Caco-2 (cell line): ENCODE measurements at regions not wholly inside any gene's neighbourhood (a gene's known extent, or its start where the extent isn't known, plus 50 kb on each side); places are given as distances from the start of the nearest gene placed in this dataset.

Source experiments
- BruUV-seq: library from RNA; stranded (reverse); fragments of 400-500 nt; replicated peaks from 2 replicates; lab custom pipeline; 2021; lab: Mats Ljungman, UMichigan
- CTCF ChIA-PET: fragments of 300-600 bp; sonication (Branson Sonifier 250); formaldehyde crosslinking; loops from one replicate; lab custom pipeline; 2022; ENCODE audit warnings: antibody characterized with exemption; lab: Charles Lee
- POLR2A ChIA-PET: fragments of 300-600 bp; sonication (Branson Sonifier 250); formaldehyde crosslinking; loops from one replicate; lab custom pipeline; 2022; ENCODE audit warnings: antibody characterized with exemption; lab: Charles Lee
- DNase-seq, 2 experiments: peaks; one replicate each; pipeline versions ENCODE4 v3.0.0 to v3.0.0-alpha.2; 2020 to 2022
- H3K27me3 ChIP-seq: replicated peaks from 2 replicates; pipeline ENCODE4 v1.6.0; 2011; ENCODE audit warnings: low read length; ENCODE audit not compliant: control insufficient read depth, insufficient read depth
- H3K36me3 ChIP-seq: 2 replicates; pipeline ENCODE4 v1.5.1; 2011; ENCODE audit warnings: low read length; ENCODE audit not compliant: control insufficient read depth, insufficient read depth
- H3K4me1 ChIP-seq: fragments of 250-450 bp; sonication (Bioruptor Pico); 2 replicates; pipeline ENCODE4 v1.5.1; 2020; ENCODE audit warnings: mild to moderate bottlenecking
- H3K4me3 ChIP-seq: 2 replicates; pipeline ENCODE4 v1.5.1; 2011; ENCODE audit warnings: low read depth, mild to moderate bottlenecking, control low read depth, low read length
- H3K9me3 ChIP-seq: fragments of 250-450 bp; sonication (Bioruptor Pico); 2 replicates; pipeline ENCODE4 v1.5.1; 2020; ENCODE audit warnings: mild to moderate bottlenecking, moderate library complexity
- H3K27ac Mint-ChIP-seq: one replicate; pipeline ENCODE4 v1.8.0; 2022; ENCODE audit warnings: mixed read lengths; ENCODE audit not compliant: unreplicated experiment
- H3K27me3 Mint-ChIP-seq: one replicate; pipeline ENCODE4 v1.8.0; 2022; ENCODE audit warnings: mixed read lengths; ENCODE audit not compliant: insufficient read depth, unreplicated experiment
- H3K36me3 Mint-ChIP-seq: one replicate; pipeline ENCODE4 v1.8.0; 2022; ENCODE audit warnings: mild to moderate bottlenecking, mixed read lengths; ENCODE audit not compliant: insufficient read depth, unreplicated experiment
- H3K4me1 Mint-ChIP-seq: one replicate; pipeline ENCODE4 v1.8.0; 2022; ENCODE audit warnings: low read depth, mixed read lengths; ENCODE audit not compliant: unreplicated experiment
- H3K4me3 Mint-ChIP-seq: one replicate; pipeline ENCODE4 v1.8.0; 2022; ENCODE audit warnings: mild to moderate bottlenecking, moderate library complexity, mixed read lengths; ENCODE audit not compliant: unreplicated experiment
- H3K9me3 Mint-ChIP-seq: one replicate; pipeline ENCODE4 v1.8.0; 2022; ENCODE audit warnings: mixed read lengths; ENCODE audit not compliant: unreplicated experiment
- intact Hi-C: fragments of 100-400 bp; cut with micrococcal nuclease; formaldehyde crosslinking; loops from one replicate; pipeline ENCODE4 v1.10.0; 2022; ENCODE audit not compliant: unreplicated experiment
- TF ChIP-seq, protein P1 (sequence below), 2 experiments: fragments of 200-600 bp in 1 of 2; IDR thresholded peaks; 1 replicate in 1 of 2; 2 replicates in 1 of 2; pipeline versions ENCODE4 v1.5.1 to v1.8.0; 2011 to 2022; ENCODE audit warnings: antibody characterized with exemption in 1 of 2, control low read depth in 1 of 2, inconsistent platforms in 1 of 2, low read depth in 1 of 2, low read length in 1 of 2, mild to moderate bottlenecking in 1 of 2, moderate library complexity in 1 of 2; ENCODE audit not compliant: insufficient read depth in 1 of 2, severe bottlenecking in 1 of 2, unreplicated experiment in 1 of 2

DNA sequence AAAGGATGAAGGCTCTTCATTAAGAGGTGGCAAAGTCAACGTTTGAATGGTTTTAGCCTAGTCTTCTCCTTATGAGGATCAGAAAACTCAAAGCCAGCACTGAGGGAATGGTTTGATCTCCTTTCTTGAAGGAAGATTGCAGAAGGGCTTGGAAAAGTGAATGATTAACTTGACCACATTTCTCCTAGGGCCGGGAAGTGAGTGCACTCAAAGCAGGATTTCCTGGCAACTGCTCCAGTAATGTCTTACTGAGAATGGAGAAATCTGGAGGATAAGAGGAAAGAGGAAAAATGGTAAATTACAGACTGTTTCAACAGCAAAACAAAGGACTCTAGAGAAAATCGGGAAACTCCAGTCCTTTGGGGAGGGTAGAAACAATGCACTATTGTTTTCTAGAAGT, 189.0 kb upstream of the FOXA2 start:
- no peaks in the 10 kb centered on the region for H3K27me3 Mint-ChIP-seq
- peaks cover 80% of the 10 kb centered on the region for H3K4me1 ChIP-seq
- H3K4me3 ChIP-seq, result no peak overlapping the region
- no peaks in the 10 kb centered on the region for H3K36me3 ChIP-seq
- H3K4me1 Mint-ChIP-seq, result peaks cover 72% of the 10 kb centered on the region
- H3K9me3 Mint-ChIP-seq, result peaks cover 29% of the 10 kb centered on the region
- ChIA-PET POLR2A (no interaction called here), CTCF (no interaction called here)
- intact Hi-C loops, result no loop called here
- H3K36me3 Mint-ChIP-seq, result peaks cover 17% of the 10 kb centered on the region
- H3K4me3 Mint-ChIP-seq, result peak overlapping the region; percentile 39
- peaks cover 18% of the 10 kb centered on the region; the same call in 1 of the 2 replicates for H3K9me3 ChIP-seq
- DNase-seq, result peak in 1 of 2 experiments; percentile 49
- H3K27me3 ChIP-seq, result no peaks in the 10 kb centered on the region
- no TSS peak for BruUV-seq
- peak overlapping the region; percentile 56 for H3K27ac Mint-ChIP-seq
- TF ChIP-seq, protein P1, sequence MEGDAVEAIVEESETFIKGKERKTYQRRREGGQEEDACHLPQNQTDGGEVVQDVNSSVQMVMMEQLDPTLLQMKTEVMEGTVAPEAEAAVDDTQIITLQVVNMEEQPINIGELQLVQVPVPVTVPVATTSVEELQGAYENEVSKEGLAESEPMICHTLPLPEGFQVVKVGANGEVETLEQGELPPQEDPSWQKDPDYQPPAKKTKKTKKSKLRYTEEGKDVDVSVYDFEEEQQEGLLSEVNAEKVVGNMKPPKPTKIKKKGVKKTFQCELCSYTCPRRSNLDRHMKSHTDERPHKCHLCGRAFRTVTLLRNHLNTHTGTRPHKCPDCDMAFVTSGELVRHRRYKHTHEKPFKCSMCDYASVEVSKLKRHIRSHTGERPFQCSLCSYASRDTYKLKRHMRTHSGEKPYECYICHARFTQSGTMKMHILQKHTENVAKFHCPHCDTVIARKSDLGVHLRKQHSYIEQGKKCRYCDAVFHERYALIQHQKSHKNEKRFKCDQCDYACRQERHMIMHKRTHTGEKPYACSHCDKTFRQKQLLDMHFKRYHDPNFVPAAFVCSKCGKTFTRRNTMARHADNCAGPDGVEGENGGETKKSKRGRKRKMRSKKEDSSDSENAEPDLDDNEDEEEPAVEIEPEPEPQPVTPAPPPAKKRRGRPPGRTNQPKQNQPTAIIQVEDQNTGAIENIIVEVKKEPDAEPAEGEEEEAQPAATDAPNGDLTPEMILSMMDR (IDR thresholded peaks at IDR 0.05; ENCODE audit: insufficient read depth in 1 of 2, low read depth in 1 of 2, low read length in 1 of 2, severe bottlenecking in 1 of 2, unreplicated experiment in 1 of 2), result no peak

DNA sequence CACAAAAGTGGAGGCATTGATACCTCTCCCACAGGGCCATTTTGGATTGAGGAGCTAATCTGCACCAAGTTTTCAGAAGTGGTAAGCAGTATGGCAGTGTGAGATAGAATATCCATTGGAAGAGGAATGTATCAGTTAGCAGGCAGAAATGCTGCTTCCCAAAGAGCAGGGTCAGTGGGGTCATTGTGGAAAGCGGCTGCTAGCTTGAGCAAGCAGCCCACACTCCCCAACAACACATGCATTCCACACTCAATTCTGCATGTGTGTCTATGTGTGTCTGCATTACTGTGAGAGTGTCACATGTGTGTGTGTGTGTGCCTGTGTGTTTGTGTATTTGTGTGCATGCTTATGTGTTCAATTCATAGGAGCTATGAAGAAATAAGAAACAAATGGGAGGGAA, 190.9 kb upstream of the FOXA2 start:
- Histone ChIP-seq H3K9me3 (peaks cover 12% of the 10 kb centered on the region; the same call in 1 of the 2 replicates), H3K27me3 (no peaks in the 10 kb centered on the region), H3K4me3 (no peak overlapping the region), H3K4me1 (peaks cover 60% of the 10 kb centered on the region), H3K36me3 (no peaks in the 10 kb centered on the region)
- DNase-seq, result peak; percentile 47 to 60
- Mint-ChIP-seq H3K27ac (peak overlapping the region; percentile 56), H3K4me1 (peaks cover 60% of the 10 kb centered on the region), H3K27me3 (no peaks in the 10 kb centered on the region), H3K36me3 (peaks cover 12% of the 10 kb centered on the region), H3K9me3 (peaks cover 12% of the 10 kb centered on the region), H3K4me3 (peak overlapping the region; percentile 31)
- CTCF ChIA-PET, result interaction anchor here (1.0 kb wide), 1 partner anchor 83 kb away, joined by 3 read pairs; no protein-coding TSS in a partner anchor
- TF ChIP-seq, protein P1 (IDR thresholded peaks at IDR 0.05; ENCODE audit: insufficient read depth in 1 of 2, low read depth in 1 of 2, low read length in 1 of 2, severe bottlenecking in 1 of 2, unreplicated experiment in 1 of 2), result no peak
- POLR2A ChIA-PET, result interaction anchor here (0.7 kb wide), 1 partner anchor 18 kb away, joined by 3 read pairs; no protein-coding TSS in a partner anchor
- intact Hi-C loops, result loop anchor here (1.0 kb wide), 1 partner anchor 19 kb away; no protein-coding TSS in a partner anchor
- BruUV-seq, result no TSS peak

DNA sequence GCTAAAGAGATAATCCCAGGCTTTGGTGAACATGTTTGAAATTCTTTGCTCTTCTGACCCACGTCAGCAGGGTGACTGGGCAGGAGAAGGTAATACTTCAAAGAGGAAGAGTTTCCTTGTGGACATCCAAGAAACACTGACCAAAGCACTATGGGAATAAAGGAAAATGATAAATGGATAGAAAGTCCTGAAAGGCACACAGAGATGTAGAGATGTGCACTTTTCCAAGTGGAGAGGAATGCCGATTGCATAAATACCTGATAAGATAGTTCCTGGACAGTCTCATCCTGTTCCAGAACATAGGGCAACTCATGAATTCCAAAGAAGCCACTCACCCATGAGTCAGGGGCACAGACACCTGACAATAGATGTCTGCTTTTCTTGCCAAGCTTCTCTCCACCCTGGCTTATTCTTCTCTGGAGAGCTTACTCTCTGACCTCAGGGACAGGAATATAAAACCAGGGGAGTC, 191.3 kb upstream of the FOXA2 start:
- Mint-ChIP-seq H3K9me3 (peaks cover 12% of the 10 kb centered on the region), H3K4me1 (peaks cover 56% of the 10 kb centered on the region), H3K4me3 (peak overlapping the region; percentile 31), H3K27ac (peak overlapping the region; percentile 56), H3K27me3 (no peaks in the 10 kb centered on the region), H3K36me3 (peaks cover 12% of the 10 kb centered on the region)
- no peak overlapping the region for H3K4me3 ChIP-seq
- CTCF ChIA-PET, result interaction anchor here (1.0 kb wide), 1 partner anchor 84 kb away, joined by 3 read pairs; no protein-coding TSS in a partner anchor
- H3K27me3 ChIP-seq, result no peaks in the 10 kb centered on the region
- TF ChIP-seq, protein P1 (IDR thresholded peaks at IDR 0.05; ENCODE audit: insufficient read depth in 1 of 2, low read depth in 1 of 2, low read length in 1 of 2, severe bottlenecking in 1 of 2, unreplicated experiment in 1 of 2), result no peak
- BruUV-seq, result no TSS peak
- peaks cover 12% of the 10 kb centered on the region; the same call in 1 of the 2 replicates for H3K9me3 ChIP-seq
- POLR2A ChIA-PET, result interaction anchor here (0.6 to 0.7 kb wide), 2 partner anchors 8 to 18 kb away, joined by 3 read pairs; no protein-coding TSS in a partner anchor
- H3K36me3 ChIP-seq, result no peaks in the 10 kb centered on the region
- peaks cover 56% of the 10 kb centered on the region for H3K4me1 ChIP-seq
- DNase-seq, result peak; percentile 64 to 78
- intact Hi-C loops, result loop anchor here (1.0 kb wide), 1 partner anchor 19 kb away; no protein-coding TSS in a partner anchor
